CD14-positive monocyte (primary cell): ENCODE measurements at regions not wholly inside any gene's neighbourhood (a gene's known extent, or its start where the extent isn't known, plus 50 kb on each side); places are given as distances from the start of the nearest gene placed in this dataset.

Source experiments
- DNase-seq, 3 donors: peaks; one replicate each; pipeline ENCODE4 v3.0.0-alpha.2; 2011 to 2022
- H2AFZ ChIP-seq: 2 replicates; pipeline ENCODE4 v1.6.0; 2012; ENCODE audit warnings: mild to moderate bottlenecking, low read depth, low read length, inconsistent platforms; ENCODE audit not compliant: insufficient read depth, poor library complexity, severe bottlenecking
- H3K27ac ChIP-seq, 2 donors: 1 replicate in 1 of 2; 2 replicates in 1 of 2; pipeline ENCODE4 v1.5.1; 2012 to 2013; ENCODE audit warnings: low read length in 2 of 2, control low read depth in 1 of 2, inconsistent platforms in 1 of 2, low read depth in 1 of 2, mild to moderate bottlenecking in 1 of 2
- H3K27me3 ChIP-seq, 2 donors: one replicate each; pipeline versions ENCODE4 v1.6.0 to v1.6.1; 2011 to 2013; ENCODE audit warnings: low read length in 2 of 2; ENCODE audit not compliant: control insufficient read depth in 2 of 2, insufficient read depth in 2 of 2
- H3K36me3 ChIP-seq, 2 donors: replicated peaks in 1 of 2; 1 replicate in 1 of 2; 2 replicates in 1 of 2; pipeline versions ENCODE4 v1.5.1 to v1.6.1; 2012 to 2013; ENCODE audit warnings: low read length in 2 of 2, control low read depth in 1 of 2, inconsistent platforms in 1 of 2, mild to moderate bottlenecking in 1 of 2; ENCODE audit not compliant: insufficient read depth in 2 of 2, control insufficient read depth in 1 of 2
- H3K4me1 ChIP-seq, 2 donors: 1 replicate in 1 of 2; 2 replicates in 1 of 2; pipeline versions ENCODE4 v1.5.1 to v1.6.1; 2012 to 2013; ENCODE audit warnings: low read length in 2 of 2, control low read depth in 1 of 2, inconsistent platforms in 1 of 2, mild to moderate bottlenecking in 1 of 2, moderate library complexity in 1 of 2; ENCODE audit not compliant: insufficient read depth in 2 of 2, control insufficient read depth in 1 of 2
- H3K4me2 ChIP-seq: replicated peaks from 2 replicates; pipeline ENCODE3; 2012; ENCODE audit warnings: low read length, moderate library complexity, mild to moderate bottlenecking; ENCODE audit not compliant: poor library complexity, severe bottlenecking; ENCODE audit errors: extremely low read depth
- H3K4me3 ChIP-seq, 3 experiments: fragments of 200-600 bp in 1 of 3; sonication (generic) in 1 of 3; replicated peaks in 1 of 3; 1 replicate in 2 of 3; 2 replicates in 1 of 3; pipeline ENCODE4 v1.5.1; 2011 to 2013; ENCODE audit warnings: low read length in 3 of 3, mild to moderate bottlenecking in 3 of 3, control low read depth in 2 of 3, low read depth in 2 of 3, inconsistent platforms in 1 of 3, moderate library complexity in 1 of 3
- H3K79me2 ChIP-seq: 2 replicates; pipeline ENCODE4 v1.6.0; 2012; ENCODE audit warnings: mild to moderate bottlenecking, control low read depth, inconsistent platforms, low read length, moderate library complexity; ENCODE audit not compliant: insufficient read depth
- H3K9ac ChIP-seq: 2 replicates; pipeline ENCODE4 v1.6.0; 2017; ENCODE audit warnings: low read length, mild to moderate bottlenecking; ENCODE audit not compliant: insufficient read depth, poor library complexity, severe bottlenecking
- H3K9me3 ChIP-seq, 2 donors: replicated peaks in 1 of 2; 1 replicate in 1 of 2; 2 replicates in 1 of 2; pipeline versions ENCODE4 v1.5.1 to v1.6.1; 2012 to 2013; ENCODE audit warnings: low read length in 2 of 2, control low read depth in 1 of 2; ENCODE audit not compliant: control insufficient read depth in 1 of 2, insufficient read depth in 1 of 2
- H4K20me1 ChIP-seq: 2 replicates; pipeline ENCODE4 v1.6.0; 2012; ENCODE audit warnings: mild to moderate bottlenecking, low read length, control low read depth, moderate library complexity; ENCODE audit not compliant: insufficient read depth
- H3K27ac Mint-ChIP-seq, 7 donors: one replicate each; pipeline ENCODE4 v1.8.0; 2020; ENCODE audit warnings: mild to moderate bottlenecking in 7 of 7, mixed read lengths in 7 of 7, moderate library complexity in 6 of 7, inconsistent platforms in 2 of 7
- H3K27me3 Mint-ChIP-seq, 3 donors: one replicate each; pipeline ENCODE4 v1.8.0; 2021 to 2022; ENCODE audit warnings: low read depth in 3 of 3, mild to moderate bottlenecking in 3 of 3, mixed read lengths in 3 of 3, moderate library complexity in 3 of 3, inconsistent platforms in 1 of 3
- H3K36me3 Mint-ChIP-seq, 2 donors: one replicate each; pipeline ENCODE4 v1.8.0; 2020; ENCODE audit warnings: mixed read lengths in 2 of 2, inconsistent platforms in 1 of 2, mild to moderate bottlenecking in 1 of 2
- H3K4me1 Mint-ChIP-seq: one replicate; pipeline ENCODE4 v1.8.0; 2020; ENCODE audit warnings: mild to moderate bottlenecking, mixed read lengths
- H3K4me3 Mint-ChIP-seq, 2 donors: one replicate each; pipeline ENCODE4 v1.8.0; 2020; ENCODE audit warnings: mild to moderate bottlenecking in 2 of 2, mixed read lengths in 2 of 2, moderate library complexity in 1 of 2
- H3K9me3 Mint-ChIP-seq, 7 donors: one replicate each; pipeline ENCODE4 v1.8.0; 2020 to 2022; ENCODE audit warnings: mixed read lengths in 7 of 7, mild to moderate bottlenecking in 6 of 7, moderate library complexity in 6 of 7, inconsistent platforms in 2 of 7
- CTCF ChIP-seq: fragments of 200-600 bp; IDR thresholded peaks from one replicate; pipeline ENCODE4 v1.8.0; 2022; ENCODE audit warnings: antibody characterized with exemption, mild to moderate bottlenecking
- WGBS: methylation state at CpG from one replicate; pipeline ENCODE4 v1.1.5; 2013; ENCODE audit warnings: missing lambda C conversion rate; ENCODE audit not compliant: insufficient coverage; 5-methylcytosine and 5-hydroxymethylcytosine counted together
- intact Hi-C, 2 donors: fragments of 100-400 bp; cut with micrococcal nuclease; formaldehyde crosslinking; loops; one replicate each; pipeline versions ENCODE4 v1.15.0 to v1.15.1; 2023

GRCh38 chr11:109934151-109934550 is 159.0 kb upstream of the ZC3H12C start:
- intact Hi-C loops: no loop called here
- DNase-seq: no peak
- Histone ChIP-seq H3K9ac (no peak overlapping the region), H4K20me1 (no peaks in the 10 kb centered on the region), H3K4me3 (no peak overlapping the region), H3K4me2 (no peak overlapping the region), H3K27me3 (no peaks in the 10 kb centered on the region), H3K4me1 (no peaks in the 10 kb centered on the region), H3K27ac (no peak overlapping the region), H3K36me3 (no peaks in the 10 kb centered on the region), H3K79me2 (no peaks in the 10 kb centered on the region), H2AFZ (no peak overlapping the region), H3K9me3 (no peaks in the 10 kb centered on the region)
- H3K9me3 Mint-ChIP-seq: no peaks in the 10 kb centered on the region
- H3K27ac Mint-ChIP-seq: no peak overlapping the region
- no peaks in the 10 kb centered on the region for H3K36me3 Mint-ChIP-seq
- TF ChIP-seq CTCF: no peak
- no peak overlapping the region for H3K4me3 Mint-ChIP-seq
- H3K4me1 Mint-ChIP-seq: no peaks in the 10 kb centered on the region
- WGBS: no CpG with 5 or more reads among the region's 2 CpGs
- no peaks in the 10 kb centered on the region for H3K27me3 Mint-ChIP-seq

- no peaks in the 10 kb centered on the region for H3K27me3 ChIP-seq
- Mint-ChIP-seq H3K36me3 (no peaks in the 10 kb centered on the region), H3K4me3 (no peak overlapping the region), H3K27ac (no peak overlapping the region), H3K4me1 (peaks cover 7% of the 10 kb centered on the region), H3K9me3 (no peaks in the 10 kb centered on the region), H3K27me3 (no peaks in the 10 kb centered on the region)
- no peak for DNase-seq
- H3K27ac ChIP-seq: no peak overlapping the region
- no peaks in the 10 kb centered on the region for H3K9me3 ChIP-seq
- TF ChIP-seq CTCF: no peak
- intact Hi-C loops: no loop called here
- no peak overlapping the region for H3K4me2 ChIP-seq
- no peaks in the 10 kb centered on the region for H4K20me1 ChIP-seq
- H3K36me3 ChIP-seq: no peaks in the 10 kb centered on the region
- peaks cover 4 to 5% of the 10 kb centered on the region in 2 donors for H3K4me1 ChIP-seq
- 88% methylated on average over 2 of the region's 2 CpGs for WGBS
- H3K79me2 ChIP-seq: no peaks in the 10 kb centered on the region
- no peak overlapping the region for H2AFZ ChIP-seq
- no peak overlapping the region for H3K9ac ChIP-seq
- H3K4me3 ChIP-seq: no peak overlapping the region
These were observed 156.5 kb upstream of the ZC3H12C start for GRCh38 chr11:109936661-109937180.
